Uterus (tissue), 3 donors: ENCODE measurements at regions not wholly inside any gene's neighbourhood (a gene's known extent, or its start where the extent isn't known, plus 50 kb on each side); places are given as distances from the start of the nearest gene placed in this dataset.

Experiments
- DNase-seq, 2 donors: peaks; one replicate each; pipeline ENCODE4 v3.0.0-alpha.2; 2019 to 2020
- H3K27ac ChIP-seq, 2 donors: fragments of 200-600 bp; sonication (generic); 1 replicate in 1 of 2; 2 replicates in 1 of 2; pipeline ENCODE4 v1.5.1; 2016 to 2018
- H3K27me3 ChIP-seq, 2 donors: fragments of 200-600 bp; sonication (generic); one replicate each; pipeline ENCODE4 v1.5.1; 2018 to 2019; ENCODE audit warnings: control low read depth in 1 of 2
- H3K36me3 ChIP-seq, 2 donors: fragments of 200-600 bp; sonication (generic); one replicate each; pipeline ENCODE4 v1.5.1; 2019; ENCODE audit warnings: control low read depth in 1 of 2
- H3K4me1 ChIP-seq, 2 donors: fragments of 200-600 bp; sonication (generic); one replicate each; pipeline ENCODE4 v1.5.1; 2018 to 2019; ENCODE audit warnings: control low read depth in 1 of 2
- H3K4me3 ChIP-seq, 2 donors: fragments of 200-600 bp; sonication (generic); 1 replicate in 1 of 2; 2 replicates in 1 of 2; pipeline ENCODE4 v1.5.1; 2018 to 2019; ENCODE audit warnings: mild to moderate bottlenecking in 1 of 2
- H3K9me3 ChIP-seq, 2 donors: fragments of 200-600 bp; sonication (generic); one replicate each; pipeline ENCODE4 v1.5.1; 2019; ENCODE audit warnings: control low read depth in 1 of 2
- CTCF ChIP-seq, 4 experiments: fragments of 200-600 bp in 2 of 4; fragments of 450-650 bp in 2 of 4; sonication (generic) in 2 of 4; IDR thresholded peaks; one replicate each; pipeline ENCODE4 v1.5.1; 2016 to 2019; ENCODE audit warnings: antibody characterized with exemption in 4 of 4, mild to moderate bottlenecking in 2 of 4, moderate library complexity in 1 of 4
- POLR2A ChIP-seq, 2 donors: fragments of 450-650 bp; IDR thresholded peaks; one replicate each; pipeline ENCODE4 v1.6.1; 2016; ENCODE audit warnings: antibody characterized with exemption in 2 of 2, mild to moderate bottlenecking in 1 of 2, moderate library complexity in 1 of 2
- intact Hi-C: fragments of 100-400 bp; cut with DNase I; formaldehyde crosslinking; loops from one replicate; pipeline ENCODE4 v1.15.1; 2023; ENCODE audit warnings: low total_unique reads
- donor health status: DM: yes; HTN: yes; CAD: no.

GRCh38 chr2:82109418-82109817 is 1804.9 kb upstream of the LRRTM1 start:
- Histone ChIP-seq H3K4me1 (no peaks in the 10 kb centered on the region), H3K4me3 (no peak overlapping the region), H3K36me3 (no peaks in the 10 kb centered on the region), H3K27me3 (no peaks in the 10 kb centered on the region), H3K27ac (no peak overlapping the region), H3K9me3 (no peaks in the 10 kb centered on the region)
- TF ChIP-seq CTCF (IDR thresholded peaks at IDR 0.05) (no peak), POLR2A (IDR thresholded peaks at IDR 0.05) (no peak)
- DNase-seq = no peak
- intact Hi-C loops = no loop called here

GRCh38 chr2:82098617-82099016 is 1794.1 kb upstream of the LRRTM1 start:
- no peak for TF ChIP-seq POLR2A (IDR thresholded peaks at IDR 0.05)
- TF ChIP-seq CTCF (IDR thresholded peaks at IDR 0.05) = no peak
- Histone ChIP-seq H3K36me3 (no peaks in the 10 kb centered on the region), H3K27me3 (peaks cover 0 to 6% of the 10 kb centered on the region in 2 donors), H3K4me1 (no peaks in the 10 kb centered on the region), H3K4me3 (no peak overlapping the region), H3K9me3 (no peaks in the 10 kb centered on the region), H3K27ac (no peak overlapping the region)
- no peak for DNase-seq
- intact Hi-C loops = no loop called here

- Histone ChIP-seq H3K27ac (no peak overlapping the region), H3K36me3 (no peaks in the 10 kb centered on the region), H3K9me3 (no peaks in the 10 kb centered on the region), H3K4me3 (no peak overlapping the region), H3K4me1 (no peaks in the 10 kb centered on the region), H3K27me3 (no peaks in the 10 kb centered on the region)
- DNase-seq = no peak
- intact Hi-C loops = no loop called here
- TF ChIP-seq CTCF (IDR thresholded peaks at IDR 0.05) = no peak
- no peak for TF ChIP-seq POLR2A (IDR thresholded peaks at IDR 0.05)
Measured at GRCh38 chr2:82089518-82089917, 1785.0 kb upstream of the LRRTM1 start.

- intact Hi-C loops = no loop called here
- Histone ChIP-seq H3K27ac (no peak overlapping the region), H3K4me1 (no peaks in the 10 kb centered on the region), H3K36me3 (no peaks in the 10 kb centered on the region), H3K9me3 (no peaks in the 10 kb centered on the region), H3K4me3 (no peak overlapping the region), H3K27me3 (no peaks in the 10 kb centered on the region)
- DNase-seq = no peak
- TF ChIP-seq CTCF (IDR thresholded peaks at IDR 0.05) = no peak
- no peak for TF ChIP-seq POLR2A (IDR thresholded peaks at IDR 0.05)
Measured at GRCh38 chr2:82084679-82085392, 1780.3 kb upstream of the LRRTM1 start.

- intact Hi-C loops = no loop called here
- DNase-seq = no peak
- Histone ChIP-seq H3K27me3 (no peaks in the 10 kb centered on the region), H3K4me1 (no peaks in the 10 kb centered on the region), H3K36me3 (no peaks in the 10 kb centered on the region), H3K4me3 (no peak overlapping the region), H3K27ac (no peak overlapping the region), H3K9me3 (no peaks in the 10 kb centered on the region)
- TF ChIP-seq CTCF (IDR thresholded peaks at IDR 0.05) (no peak), POLR2A (IDR thresholded peaks at IDR 0.05) (no peak)
Measured at GRCh38 chr2:82075875-82076274, 1771.3 kb upstream of the LRRTM1 start.
